Posterior vena cava (tissue), 2 donors: ENCODE measurements at regions not wholly inside any gene's neighbourhood (a gene's known extent, or its start where the extent isn't known, plus 50 kb on each side); places are given as distances from the start of the nearest gene placed in this dataset.

Experiments
- DNase-seq: peaks from one replicate; pipeline ENCODE4 v3.0.0-alpha.2; 2020; ENCODE audit warnings: low spot score
- intact Hi-C, 2 donors: fragments of 100-400 bp; cut with DNase I; formaldehyde crosslinking; loops; one replicate each; pipeline versions ENCODE4 v1.14.1 to v1.14.2; 2022 to 2023
- donor health status: DM: yes; HTN: yes; CAD: no.
- donor health status: DM: yes; HTN: yes; CAD: no.

- intact Hi-C loops, result no loop called here
- no peak for DNase-seq
These were observed 407.7 kb upstream of the C2CD4B start for GRCh38 chr15:62572797-62573196.

- intact Hi-C loops, result no loop called here
- no peak for DNase-seq
These were observed 408.8 kb upstream of the C2CD4B start for GRCh38 chr15:62573876-62574275.

- intact Hi-C loops, result no loop called here
- DNase-seq, result no peak
These were observed 413.5 kb upstream of the C2CD4B start for GRCh38 chr15:62578546-62578945.

GRCh38 chr15:62578960-62579359, 413.9 kb upstream of the C2CD4B start:
- DNase-seq, result no peak
- intact Hi-C loops, result no loop called here

GRCh38 chr15:62579842-62580241, 414.8 kb upstream of the C2CD4B start:
- intact Hi-C loops, result no loop called here
- DNase-seq, result no peak

- intact Hi-C loops, result no loop called here
- no peak for DNase-seq
These were observed 417.5 kb upstream of the C2CD4B start for GRCh38 chr15:62582580-62582979.

- no peak for DNase-seq
- intact Hi-C loops, result no loop called here
These were observed 419.5 kb upstream of the C2CD4B start for GRCh38 chr15:62584301-62585235.

GRCh38 chr15:62588938-62589670, 424.0 kb upstream of the C2CD4B start:
- intact Hi-C loops, result no loop called here

GRCh38 chr15:62591842-62592838, 427.1 kb upstream of the C2CD4B start:
- no peak for DNase-seq
- intact Hi-C loops, result no loop called here

More at GRCh38 chr15:62588938-62589670, 424.0 kb upstream of the C2CD4B start:
- DNase-seq, result no peak

GRCh38 chr15:62592920-62593319, 427.8 kb upstream of the C2CD4B start:
- intact Hi-C loops, result no loop called here
- DNase-seq, result no peak

GRCh38 chr15:62593681-62594399, 428.8 kb upstream of the C2CD4B start:
- no peak for DNase-seq
- intact Hi-C loops, result no loop called here

GRCh38 chr15:62598217-62598616, 433.1 kb upstream of the C2CD4B start:
- DNase-seq, result no peak
- intact Hi-C loops, result no loop called here

GRCh38 chr15:62599791-62600777, 435.0 kb upstream of the C2CD4B start:
- intact Hi-C loops, result no loop called here
- no peak for DNase-seq

- DNase-seq, result no peak
- intact Hi-C loops, result no loop called here
These were observed 436.9 kb upstream of the C2CD4B start for GRCh38 chr15:62601777-62602545.

GRCh38 chr15:62603742-62604141, 438.7 kb upstream of the C2CD4B start:
- intact Hi-C loops, result no loop called here
- DNase-seq, result no peak

- no peak for DNase-seq
- intact Hi-C loops, result no loop called here
These were observed 437.3 kb upstream of the TPM1 start for GRCh38 chr15:62605282-62605681.
